ENCODE measurements at regions not wholly inside any gene's neighbourhood (a gene's known extent, or its start where the extent isn't known, plus 50 kb on each side); places are given as distances from the start of the nearest gene placed in this dataset.

GRCh38 chr2:19435815-19436214 is 77.4 kb upstream of the OSR1 start (continued):
- TF ChIP-seq ZSCAN31 (CRISPR knock-in tag; IDR thresholded peaks at IDR 0.05; ENCODE audit: low read depth) (no peak), NONO (IDR thresholded peaks at IDR 0.05) (no peak), NONO (CRISPR knock-in tag; conservative IDR thresholded peaks at IDR 0.05) (no peak)

- intact Hi-C loops (cut with micrococcal nuclease; ENCODE audit: unreplicated experiment): no loop called here
- H3K9me3 ChIP-seq (ENCODE audit: low read length): no peaks in the 10 kb centered on the region
- no peak for TF ChIP-seq CC2D1A (CRISPR knock-in tag; IDR thresholded peaks at IDR 0.05)
- TF ChIP-seq CHCHD3 (CRISPR knock-in tag; IDR thresholded peaks at IDR 0.05): no peak
- no peak for TF ChIP-seq HINFP (CRISPR knock-in tag; IDR thresholded peaks at IDR 0.05; ENCODE audit: low read depth)
- TF ChIP-seq JDP2 (CRISPR knock-in tag; IDR thresholded peaks at IDR 0.05; ENCODE audit: borderline replicate concordance): no peak
- TF ChIP-seq DNMT3B (CRISPR knock-in tag; conservative IDR thresholded peaks at IDR 0.05): no peak
- TF ChIP-seq ZFP37 (CRISPR knock-in tag; IDR thresholded peaks at IDR 0.05; ENCODE audit: borderline replicate concordance): no peak
- TF ChIP-seq ZNF362 (CRISPR knock-in tag; IDR thresholded peaks at IDR 0.05; ENCODE audit: borderline replicate concordance): no peak
- TF ChIP-seq ZNF609 (CRISPR knock-in tag; IDR thresholded peaks at IDR 0.05; ENCODE audit: borderline replicate concordance): no peak
- TF ChIP-seq SCMH1 (CRISPR knock-in tag; IDR thresholded peaks at IDR 0.05; ENCODE audit: borderline replicate concordance): no peak
- no peak for TF ChIP-seq MTERF4 (CRISPR knock-in tag; IDR thresholded peaks at IDR 0.05)
- TF ChIP-seq ZSCAN9 (CRISPR knock-in tag; IDR thresholded peaks at IDR 0.05; ENCODE audit: borderline replicate concordance): no peak
- no peak for TF ChIP-seq ZNF260 (CRISPR knock-in tag; IDR thresholded peaks at IDR 0.05; ENCODE audit: borderline replicate concordance, low read depth)
- no peak for TF ChIP-seq KLF16 (CRISPR knock-in tag; IDR thresholded peaks at IDR 0.05)
- H4K20me1 ChIP-seq (ENCODE audit: insufficient read depth, low read length): no peaks in the 10 kb centered on the region
- peaks cover 3% of the 10 kb centered on the region for H3K4me1 ChIP-seq (ENCODE audit: insufficient read depth, low read length)
- H3K36me3 ChIP-seq (replicated peaks in 1 of 2; ENCODE audit: control insufficient read depth in 1 of 2, insufficient read depth in 2 of 2, low read length in 2 of 2): no peaks in the 10 kb centered on the region
- H3K27me3 ChIP-seq (ENCODE audit: control insufficient read depth in 1 of 2, insufficient read depth in 2 of 2, low read length in 2 of 2): no peaks in the 10 kb centered on the region; a peak in 1 of 5 replicates
- no peak overlapping the region for H3K9ac ChIP-seq (ENCODE audit: insufficient read depth, low read depth, low read length)
- H3K4me2 ChIP-seq (ENCODE audit: low read depth, low read length): no peak overlapping the region
- no peak overlapping the region for H3K4me3 ChIP-seq (replicated peaks in 1 of 3; ENCODE audit: insufficient read depth in 1 of 3, low read depth in 2 of 3, low read length in 3 of 3)
- in situ Hi-C loops (cut with HindIII; ENCODE audit: extremely low pct_ligation_motif_present, low pct_unique_long_range_greater_than_20kb): no loop called here
- DNase-seq (ENCODE audit: low spot score) (no peak), FAIRE-seq (no peak), ATAC-seq (no peak)
- no peak overlapping the region for H3K27ac ChIP-seq (ENCODE audit: extremely low read length, insufficient read depth, low read length)
- ChIA-PET POLR2A (no interaction called here), CTCF (ENCODE audit: low intra/inter-chr PET ratio, low total read pairs) (no interaction called here)
- no peak overlapping the region for H2AFZ ChIP-seq (ENCODE audit: low read length)
- no TSS peak for BruUV-seq (replicated peaks)
- H3K79me2 ChIP-seq (ENCODE audit: insufficient read depth, low read length): no peaks in the 10 kb centered on the region
Measured at GRCh38 chr2:19434413-19434812, 76.0 kb upstream of the OSR1 start.

All from HepG2 (cell line).